HS-5 (cell line): ENCODE measurements at regions not wholly inside any gene's neighbourhood (a gene's known extent, or its start where the extent isn't known, plus 50 kb on each side); places are given as distances from the start of the nearest gene placed in this dataset.
A peak's percentile ranks its signal among the peaks of the same experiment; 100 is the strongest.

Experiments used
- DNase-seq: peaks from one replicate; pipeline ENCODE4 v3.0.0-alpha.2; 2012; ENCODE audit warnings: low read depth

- no peak for DNase-seq
These were observed 57.5 kb downstream of the RPL27A start for GRCh38 chr11:8740129-8740528.

DNA sequence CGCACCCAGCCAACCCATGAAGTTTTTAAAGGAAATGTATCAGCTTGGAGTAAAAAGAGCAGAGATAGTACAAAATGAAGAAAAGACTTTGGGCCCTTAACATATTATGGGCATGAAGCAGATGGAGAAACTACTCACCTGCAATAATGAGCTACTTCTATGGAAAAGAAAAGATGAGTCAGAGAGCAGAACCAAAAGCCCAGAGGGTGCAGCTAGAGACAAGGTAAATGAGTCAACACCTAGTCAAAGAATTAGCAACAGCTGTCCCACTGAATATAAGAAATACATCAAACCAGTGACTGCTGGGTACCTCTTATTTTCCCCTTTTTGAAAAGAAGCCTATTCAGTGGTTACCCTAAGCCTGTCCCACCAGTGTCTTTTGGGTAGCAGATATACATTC is 61.8 kb downstream of the RPL27A start:
- DNase-seq, result no peak

DNA sequence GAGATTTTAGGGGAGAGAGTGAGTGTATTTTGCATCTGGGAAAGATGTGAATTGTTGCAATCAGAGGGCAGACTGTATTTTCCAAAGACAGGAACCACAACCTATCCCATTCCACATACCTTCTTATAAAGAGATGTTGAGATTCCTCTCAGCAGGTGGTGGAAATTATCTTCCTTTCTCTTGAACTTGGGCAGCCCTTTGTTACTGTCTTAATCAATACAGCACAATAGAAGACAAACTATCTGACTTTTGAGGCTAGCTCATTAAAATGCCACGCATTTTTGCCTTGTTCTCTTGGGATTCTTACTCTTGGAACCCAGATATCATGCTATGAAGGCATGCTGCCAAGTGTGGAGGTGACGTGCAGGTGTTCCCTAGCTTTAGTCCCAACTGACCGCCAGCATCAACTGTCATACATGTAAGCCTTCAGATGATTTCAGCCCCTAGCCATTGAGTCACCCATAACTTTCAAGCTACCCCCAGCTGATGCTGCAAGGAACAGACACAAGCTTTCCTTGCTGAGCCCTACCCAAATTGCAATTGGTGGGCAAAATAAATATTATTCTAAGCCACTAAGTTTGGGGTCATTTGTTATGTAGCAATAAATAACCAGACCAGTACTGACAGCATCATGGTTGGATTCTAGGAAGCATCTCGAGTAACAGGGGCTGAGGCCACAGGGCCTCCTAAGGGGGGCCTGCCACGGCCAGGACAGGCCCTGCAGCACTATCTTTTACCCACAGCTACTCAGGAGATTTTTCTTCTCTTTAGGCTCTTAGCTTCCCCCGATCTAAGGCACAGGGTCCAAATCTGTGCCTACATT is 63.0 kb downstream of the RPL27A start:
- no peak for DNase-seq

DNA sequence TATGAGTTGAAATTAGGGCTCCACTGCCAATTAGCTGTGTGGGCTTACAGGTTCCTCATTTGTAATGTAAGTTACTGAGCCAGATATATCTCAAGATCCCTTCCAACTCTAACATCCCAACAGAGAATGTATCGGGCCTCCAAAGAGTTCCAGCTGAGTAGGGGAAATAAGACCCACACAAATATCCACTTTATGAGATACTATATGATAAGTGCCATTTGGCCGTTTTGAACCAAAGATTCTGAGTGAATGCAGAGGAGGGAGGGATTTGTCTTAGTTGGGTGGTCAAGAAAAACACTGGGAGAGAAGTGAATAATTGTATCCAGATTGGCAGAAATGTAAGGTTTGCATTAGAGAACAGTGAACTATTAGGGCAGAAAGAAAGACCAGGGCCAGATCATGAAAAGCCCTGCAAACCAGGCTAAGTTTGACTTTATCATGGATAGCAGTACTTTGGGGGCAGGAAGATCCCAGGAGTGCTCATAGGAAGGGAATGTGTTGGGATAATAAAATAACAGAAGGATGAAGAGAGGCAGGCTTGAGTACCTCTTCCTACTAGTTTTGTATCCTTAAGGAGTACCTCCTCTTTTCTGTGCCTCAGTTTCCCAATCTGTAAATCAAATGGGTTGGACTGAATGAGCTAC is 63.9 kb downstream of the RPL27A start:
- DNase-seq, result no peak

- DNase-seq, result no peak
These were observed 64.6 kb downstream of the RPL27A start for GRCh38 chr11:8747173-8747572.

GRCh38 chr11:8748317-8748716 is 65.7 kb downstream of the RPL27A start:
- no peak for DNase-seq

DNA sequence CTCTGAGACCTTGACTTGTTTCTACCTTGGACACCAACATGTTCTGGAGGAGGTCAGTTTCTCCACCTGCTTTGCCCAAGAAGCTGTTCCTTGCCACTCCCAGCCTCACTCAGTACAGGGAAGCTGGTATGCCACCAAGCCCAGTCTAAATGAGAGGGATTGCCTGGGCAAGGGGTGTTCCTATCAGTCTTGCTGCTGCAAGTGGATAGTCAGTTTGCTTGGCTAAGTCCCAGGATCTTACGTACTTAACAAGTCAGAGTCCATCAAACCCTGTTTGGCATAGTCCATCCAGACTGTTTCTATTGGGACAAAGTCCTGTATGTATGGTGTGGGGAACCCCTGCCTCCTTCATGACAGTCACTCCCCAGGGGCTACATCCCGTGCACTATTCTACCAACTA is 66.6 kb downstream of the RPL27A start:
- no peak for DNase-seq

DNA sequence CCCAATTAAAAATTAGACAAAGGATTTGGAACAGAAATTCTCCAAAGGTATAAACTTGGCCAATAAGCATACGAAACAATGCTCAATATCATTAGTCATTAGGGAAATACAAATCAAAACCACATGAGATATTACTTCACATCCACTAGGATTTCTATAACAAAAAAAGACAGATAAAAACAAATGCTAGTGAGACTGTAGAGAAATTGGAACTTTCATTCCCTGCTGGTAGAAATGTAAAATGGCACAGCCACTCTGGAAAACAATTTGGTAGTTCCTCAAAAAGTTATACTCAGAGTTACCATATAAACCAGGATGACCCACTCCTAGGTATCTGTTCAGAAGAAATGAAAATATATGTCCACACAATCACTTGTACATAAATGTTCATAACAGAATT is 71.6 kb downstream of the RPL27A start:
- no peak for DNase-seq

- no peak for DNase-seq
These were observed 73.6 kb downstream of the RPL27A start for GRCh38 chr11:8756201-8756600.

DNA sequence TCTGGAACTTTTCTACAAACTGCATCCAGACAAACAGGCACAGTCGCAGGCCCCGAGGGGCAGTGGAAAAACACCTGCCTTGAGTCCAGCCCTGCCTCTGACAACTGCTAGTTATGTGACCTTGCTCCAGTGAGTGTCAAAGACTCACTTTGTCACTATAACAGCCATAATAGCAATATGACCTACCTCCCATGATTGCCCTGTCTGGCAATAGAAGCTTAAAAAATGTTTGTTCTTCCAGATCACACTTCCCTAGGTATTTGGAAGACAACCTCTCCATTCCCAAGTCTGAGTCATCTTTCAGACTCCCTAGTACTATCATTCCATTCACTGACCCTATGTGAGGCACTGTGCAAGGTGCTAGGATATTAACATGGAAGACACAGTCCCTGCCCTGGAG is 74.5 kb downstream of the RPL27A start:
- no peak for DNase-seq

GRCh38 chr11:8757533-8757932 is 74.9 kb downstream of the RPL27A start:
- DNase-seq, result no peak

GRCh38 chr11:8758619-8759169 is 76.1 kb downstream of the RPL27A start:
- DNase-seq, result no peak

DNA sequence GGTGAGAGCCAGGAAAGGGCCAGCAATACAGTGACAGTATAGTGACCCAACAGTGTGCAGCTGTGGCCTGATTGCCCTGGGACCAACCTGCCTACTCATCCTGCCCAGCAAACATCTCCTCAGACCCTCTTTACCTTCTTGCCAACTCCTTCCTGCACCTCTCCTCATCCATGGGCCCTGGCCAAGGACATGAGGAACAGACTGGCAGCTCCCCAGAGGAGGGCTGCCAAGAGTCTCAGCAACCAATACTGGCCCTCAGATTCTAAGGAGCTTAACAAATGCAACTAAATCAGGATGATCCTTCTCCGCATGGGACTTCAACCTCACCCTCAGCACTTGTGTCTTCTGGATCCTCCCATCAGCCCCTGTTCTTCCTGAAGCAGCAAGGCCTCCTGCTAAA is 77.0 kb downstream of the RPL27A start:
- DNase-seq, result no peak

DNA sequence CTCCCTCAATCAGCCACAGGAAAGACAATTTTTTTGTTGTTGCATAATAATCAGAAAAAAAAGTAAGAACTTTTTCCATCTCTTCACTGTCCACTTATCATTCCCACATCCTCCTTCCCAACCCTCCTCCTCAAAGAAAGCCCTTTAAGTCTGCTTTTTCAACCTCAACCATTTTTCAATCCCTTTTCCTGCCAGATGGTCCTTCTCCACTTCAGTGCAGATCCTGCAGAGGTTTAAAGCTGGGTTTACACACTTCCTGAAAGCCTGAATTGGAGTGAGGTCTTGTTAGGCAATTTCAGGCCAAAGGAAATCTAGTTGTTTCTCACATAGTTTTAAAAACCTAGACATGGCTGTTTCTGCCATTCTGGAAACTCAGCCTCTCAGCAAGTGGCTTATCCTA is 78.3 kb downstream of the RPL27A start:
- DNase-seq, result no peak

DNA sequence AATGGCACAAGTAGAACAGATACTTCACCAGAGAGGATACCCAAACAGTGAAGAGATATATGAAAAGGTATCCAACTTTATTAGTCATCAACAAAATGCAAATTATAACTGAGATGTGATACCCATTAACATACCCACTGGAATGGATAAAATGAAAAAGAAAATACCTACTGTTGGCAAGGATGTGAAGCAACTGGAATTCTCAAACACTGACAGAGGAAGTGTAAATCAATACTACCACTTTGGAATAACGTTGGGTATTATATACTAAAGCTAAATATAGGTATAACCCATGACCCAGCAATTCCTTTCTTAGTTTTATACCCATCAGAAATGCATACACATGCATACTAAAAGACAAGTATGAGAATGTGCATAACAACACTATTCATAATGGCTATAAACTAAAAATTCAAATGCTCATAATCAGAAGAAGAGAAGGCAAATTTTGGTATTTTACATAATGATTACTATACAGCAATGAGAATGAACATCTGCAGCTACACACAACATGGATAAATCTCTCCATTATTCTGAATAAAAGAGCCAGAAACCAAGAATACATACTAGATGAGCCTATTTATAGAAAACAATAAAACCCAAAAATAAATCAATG is 80.6 kb downstream of the RPL27A start:
- DNase-seq, result no peak

DNA sequence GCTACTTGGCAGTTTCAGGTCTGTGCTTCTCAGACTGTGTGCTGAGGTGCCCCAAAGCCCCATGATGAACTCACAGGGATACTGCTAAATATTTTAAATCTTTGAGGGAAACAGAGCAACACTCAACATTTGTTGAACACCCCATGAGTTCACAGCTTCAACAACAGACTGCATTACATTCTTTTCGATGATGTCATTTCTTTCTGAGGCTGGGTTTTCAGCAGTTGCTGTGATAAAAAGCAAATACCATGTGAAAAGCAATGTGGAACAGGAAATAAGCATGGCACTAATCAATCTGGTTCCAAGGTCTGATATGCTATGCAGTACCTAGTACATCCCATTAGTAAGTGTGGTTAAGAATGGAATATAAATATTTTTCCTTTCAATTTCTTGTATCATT is 82.7 kb downstream of the RPL27A start:
- peak; percentile 47 for DNase-seq

DNA sequence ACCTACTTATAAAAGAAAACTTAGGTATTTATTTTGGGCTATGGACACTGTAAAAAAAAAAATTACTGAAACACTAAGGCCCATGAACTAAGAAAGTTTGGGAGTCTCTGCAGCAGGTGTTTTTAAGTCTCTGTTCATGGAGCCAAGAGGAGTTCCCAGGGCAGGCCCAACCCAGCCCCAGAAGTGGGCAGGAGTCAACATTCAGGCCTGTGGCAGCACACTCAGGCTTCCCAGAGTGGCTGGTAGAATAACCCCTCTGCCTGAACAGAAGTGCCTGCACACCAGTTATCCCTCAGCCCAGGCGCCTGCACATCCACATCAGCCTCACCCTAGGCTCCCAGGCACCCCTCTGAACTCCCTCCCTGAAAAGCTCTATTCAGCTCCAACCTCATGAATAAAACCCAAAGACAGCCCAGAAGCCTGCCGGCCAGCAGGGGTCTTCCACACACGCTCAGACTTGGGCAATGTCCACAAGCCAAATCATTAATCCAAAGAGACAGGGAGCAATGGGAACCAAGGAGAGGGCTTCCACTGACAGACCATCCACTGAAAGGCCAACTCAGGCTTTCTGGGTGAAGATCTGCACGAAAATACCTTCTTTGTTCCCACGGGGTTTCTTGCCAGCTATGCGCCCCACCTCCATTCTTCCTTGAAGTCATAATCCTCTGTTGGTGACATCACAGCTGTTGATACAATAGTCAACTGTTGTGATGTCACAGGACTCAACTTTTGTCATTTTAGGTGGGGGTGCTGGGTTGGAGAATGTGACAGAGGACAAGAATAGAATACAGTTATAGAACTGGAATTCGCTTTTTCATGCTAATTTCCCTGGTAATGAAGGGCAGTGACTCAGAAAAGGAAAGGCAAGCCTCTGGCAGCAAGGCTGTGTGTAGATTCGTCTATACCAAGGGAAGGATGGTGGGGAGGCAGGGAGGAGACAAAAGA is 83.7 kb downstream of the RPL27A start:
- DNase-seq, result no peak

GRCh38 chr11:8766988-8767374 is 84.4 kb downstream of the RPL27A start:
- no peak for DNase-seq

DNA sequence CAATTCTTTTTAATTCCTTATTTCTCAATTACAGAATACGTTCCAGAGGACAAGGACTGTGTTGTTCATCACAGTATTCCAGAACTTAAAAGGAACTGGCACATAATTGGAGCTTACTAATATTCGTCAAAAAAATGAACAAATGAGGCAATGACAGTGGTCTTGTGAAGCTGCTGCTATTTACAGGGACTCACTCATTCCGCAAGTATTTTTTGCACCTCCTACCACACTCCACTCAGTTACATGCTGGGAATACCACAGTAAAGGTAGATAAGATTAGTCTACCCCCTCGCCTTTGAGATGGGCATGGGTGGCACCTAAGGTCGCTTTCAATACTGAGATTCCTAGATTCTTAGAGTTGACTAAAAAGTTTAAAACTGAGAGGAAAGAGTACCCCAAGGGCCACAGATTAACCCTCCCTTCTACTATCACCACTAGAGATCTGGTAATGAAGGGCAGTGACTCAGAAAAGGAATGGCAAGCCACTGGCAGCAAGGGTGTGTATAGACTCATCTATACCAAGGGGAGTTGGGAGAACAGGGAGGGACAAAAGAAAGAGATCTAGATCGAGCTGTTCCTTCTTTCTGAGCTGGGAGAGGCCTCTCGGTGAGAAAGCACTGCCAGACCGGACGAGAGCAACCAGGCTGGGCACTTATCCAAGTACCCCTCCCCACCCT is 85.0 kb downstream of the RPL27A start:
- DNase-seq, result no peak

DNA sequence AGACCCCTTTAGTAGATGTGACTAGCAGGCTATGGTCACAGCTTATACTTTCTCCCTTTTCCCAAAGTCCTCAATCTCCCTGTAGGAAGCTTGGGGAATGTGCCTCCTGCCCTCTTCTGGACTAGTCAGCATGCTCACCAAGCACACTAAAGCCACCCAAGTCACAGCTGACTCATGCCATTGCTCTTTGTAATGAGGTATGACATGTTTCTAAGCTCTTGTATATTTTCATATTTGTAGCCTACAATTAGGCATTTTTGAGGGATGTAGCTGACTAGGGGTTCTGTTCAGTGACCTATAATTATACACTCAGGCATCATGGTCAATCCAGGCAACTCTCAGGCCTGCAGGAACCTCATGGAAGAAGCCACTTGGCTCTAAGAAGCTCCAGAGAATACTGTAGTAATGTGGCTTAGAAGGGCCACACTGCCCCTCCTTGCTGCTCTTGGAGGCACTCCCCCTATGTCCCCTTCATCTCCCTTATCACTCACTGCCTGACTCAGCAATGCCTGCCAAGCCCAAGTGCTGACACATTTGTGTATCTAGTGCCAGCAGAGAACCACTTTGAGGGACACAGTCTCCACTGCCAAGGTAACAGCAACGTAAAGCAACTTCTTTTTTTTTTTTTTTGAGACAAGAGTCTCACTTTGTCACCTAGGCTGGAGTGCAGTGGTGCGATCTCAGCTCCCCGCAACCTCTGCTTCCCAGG is 86.2 kb downstream of the RPL27A start:
- DNase-seq, result peak; percentile 62
